Mononuclear cell (primary cell): ENCODE measurements at regions not wholly inside any gene's neighbourhood (a gene's known extent, or its start where the extent isn't known, plus 50 kb on each side); places are given as distances from the start of the nearest gene placed in this dataset.
"Not testable (repeated sequence)": the region's sequence is repeated elsewhere in the genome, so short reads cannot be mapped to it uniquely, and the experiment has no call there.

Experiments used
- H3K27me3 ChIP-seq: 2 replicates; pipeline ENCODE4 v1.6.0; 2011; ENCODE audit warnings: low read length, control low read depth; ENCODE audit not compliant: insufficient read depth
- H3K4me1 ChIP-seq: 2 replicates; pipeline ENCODE4 v1.5.1; 2011; ENCODE audit warnings: mild to moderate bottlenecking, low read length, control low read depth; ENCODE audit not compliant: insufficient read depth
- H3K4me3 ChIP-seq: 2 replicates; pipeline ENCODE4 v1.5.1; 2011; ENCODE audit warnings: mild to moderate bottlenecking, low read length, moderate library complexity
- H3K9me3 ChIP-seq: 2 replicates; pipeline ENCODE4 v1.5.1; 2011; ENCODE audit warnings: low read depth, mild to moderate bottlenecking, control low read depth, low read length

- H3K27me3 ChIP-seq = no peaks in the 10 kb centered on the region
- no peaks in the 10 kb centered on the region for H3K9me3 ChIP-seq
- no peak overlapping the region for H3K4me3 ChIP-seq
- H3K4me1 ChIP-seq = no peaks in the 10 kb centered on the region
Measured at GRCh38 chr3:182019926-182020325, 308.2 kb downstream of the SOX2 start.

DNA sequence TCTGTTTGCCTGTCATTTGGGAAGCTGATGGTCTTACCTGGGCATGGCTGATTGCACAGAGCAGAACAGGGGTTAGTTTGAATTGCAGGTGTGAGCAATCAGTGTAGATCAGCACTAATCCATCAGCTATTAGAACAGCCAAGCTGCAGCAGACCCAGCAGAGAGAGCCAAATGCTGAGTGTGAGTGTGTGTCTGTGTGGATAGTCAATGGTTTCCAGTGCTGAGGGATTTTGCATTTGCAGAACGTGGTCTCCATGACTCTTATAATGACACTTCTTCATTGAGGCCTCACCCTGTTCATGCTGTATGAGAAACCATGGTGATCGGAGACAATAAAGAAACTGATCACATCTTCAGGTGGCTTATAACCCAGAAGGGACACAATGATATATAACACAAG, 312.1 kb downstream of the SOX2 start:
- Histone ChIP-seq H3K27me3 (no peaks in the 10 kb centered on the region), H3K9me3 (no peaks in the 10 kb centered on the region), H3K4me3 (no peak overlapping the region), H3K4me1 (no peaks in the 10 kb centered on the region)

DNA sequence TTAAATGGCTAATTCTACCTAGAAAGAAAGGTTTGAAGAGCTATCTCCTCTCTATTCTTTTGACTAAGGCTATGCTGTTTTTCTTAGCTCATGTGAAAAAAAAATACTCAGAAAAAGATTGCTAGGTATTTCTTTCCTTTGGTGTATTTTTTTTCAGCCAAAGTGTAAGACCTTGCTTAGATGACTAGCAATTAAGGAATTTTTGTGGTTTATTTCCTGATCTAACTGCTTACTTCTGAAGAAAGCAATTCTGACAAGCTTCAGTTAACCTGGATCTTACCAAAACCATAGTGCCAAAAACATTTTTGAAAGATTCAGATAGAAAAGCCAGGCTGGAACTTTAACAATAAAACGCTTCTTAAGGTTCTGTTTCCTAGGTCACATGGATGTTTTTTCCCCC, 315.6 kb downstream of the SOX2 start:
- no peaks in the 10 kb centered on the region for H3K27me3 ChIP-seq
- H3K9me3 ChIP-seq = no peaks in the 10 kb centered on the region
- H3K4me3 ChIP-seq = no peak overlapping the region
- H3K4me1 ChIP-seq = no peaks in the 10 kb centered on the region

GRCh38 chr3:182028081-182028480, 316.4 kb downstream of the SOX2 start:
- Histone ChIP-seq H3K27me3 (no peaks in the 10 kb centered on the region), H3K4me1 (no peaks in the 10 kb centered on the region), H3K9me3 (no peaks in the 10 kb centered on the region), H3K4me3 (no peak overlapping the region)

GRCh38 chr3:182034231-182034630, 322.5 kb downstream of the SOX2 start:
- not testable (repeated sequence) for H3K9me3 ChIP-seq, H3K27me3 ChIP-seq, H3K4me3 ChIP-seq, H3K4me1 ChIP-seq

GRCh38 chr3:182035324-182035723, 323.6 kb downstream of the SOX2 start:
- no peaks in the 10 kb centered on the region for H3K9me3 ChIP-seq
- H3K4me1 ChIP-seq = no peaks in the 10 kb centered on the region
- H3K4me3 ChIP-seq = no peak overlapping the region
- no peaks in the 10 kb centered on the region for H3K27me3 ChIP-seq

- H3K4me1 ChIP-seq = no peaks in the 10 kb centered on the region
- no peak overlapping the region for H3K4me3 ChIP-seq
- H3K27me3 ChIP-seq = no peaks in the 10 kb centered on the region
- no peaks in the 10 kb centered on the region for H3K9me3 ChIP-seq
Measured at GRCh38 chr3:182036382-182036781, 324.7 kb downstream of the SOX2 start.

- Histone ChIP-seq H3K9me3 (no peaks in the 10 kb centered on the region), H3K4me1 (no peaks in the 10 kb centered on the region), H3K4me3 (no peak overlapping the region)
Measured at GRCh38 chr3:182041668-182042291, 330.1 kb downstream of the SOX2 start.

DNA sequence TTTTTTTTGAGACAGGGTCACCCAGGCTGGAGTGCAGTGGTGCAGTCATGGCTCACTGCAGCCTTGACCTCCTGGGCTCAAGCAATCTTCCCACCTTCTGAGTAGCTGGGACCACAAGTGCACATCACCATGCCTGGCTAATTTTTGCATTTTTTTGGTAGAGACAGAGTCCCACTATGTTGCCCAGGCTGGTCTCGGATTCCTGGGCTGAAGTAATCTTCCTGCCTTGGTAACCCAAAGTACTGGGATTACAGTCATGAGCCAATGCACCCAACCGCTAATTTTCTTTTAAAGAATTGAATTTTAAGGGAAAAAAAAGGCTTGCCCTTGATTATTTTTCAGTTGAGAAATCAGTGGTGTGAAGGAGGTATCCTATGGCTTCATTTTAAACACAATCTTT, 334.0 kb downstream of the SOX2 start:
- no peaks in the 10 kb centered on the region for H3K4me1 ChIP-seq
- no peak overlapping the region for H3K4me3 ChIP-seq
- no peaks in the 10 kb centered on the region for H3K27me3 ChIP-seq
- H3K9me3 ChIP-seq = no peaks in the 10 kb centered on the region

More at GRCh38 chr3:182041668-182042291, 330.1 kb downstream of the SOX2 start:
- H3K27me3 ChIP-seq = no peaks in the 10 kb centered on the region

GRCh38 chr3:182046166-182046764, 334.5 kb downstream of the SOX2 start:
- H3K9me3 ChIP-seq = no peaks in the 10 kb centered on the region
- H3K4me3 ChIP-seq = no peak overlapping the region
- H3K27me3 ChIP-seq = no peaks in the 10 kb centered on the region
- H3K4me1 ChIP-seq = no peaks in the 10 kb centered on the region

DNA sequence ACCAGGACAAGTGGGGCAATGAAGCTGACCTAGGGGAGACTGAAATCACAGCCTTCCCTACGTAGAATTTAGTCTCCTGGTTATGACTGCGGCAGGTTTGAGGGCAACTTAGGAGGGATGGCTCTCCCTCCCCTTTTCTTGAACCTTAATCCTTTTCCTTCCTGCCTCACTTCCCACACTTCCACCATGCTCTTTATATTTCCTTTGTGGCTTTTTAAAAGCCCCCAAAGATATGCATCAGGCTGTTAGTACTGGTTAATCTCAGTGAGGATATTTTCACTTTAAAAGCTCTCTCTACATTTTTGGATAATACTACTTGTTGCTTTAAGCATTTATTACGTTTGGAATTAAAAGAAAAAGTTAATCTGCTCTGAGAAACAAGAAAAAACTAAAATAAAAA, 339.2 kb downstream of the SOX2 start:
- H3K4me1 ChIP-seq = no peaks in the 10 kb centered on the region
- no peaks in the 10 kb centered on the region for H3K9me3 ChIP-seq
- no peaks in the 10 kb centered on the region for H3K27me3 ChIP-seq
- no peak overlapping the region for H3K4me3 ChIP-seq

DNA sequence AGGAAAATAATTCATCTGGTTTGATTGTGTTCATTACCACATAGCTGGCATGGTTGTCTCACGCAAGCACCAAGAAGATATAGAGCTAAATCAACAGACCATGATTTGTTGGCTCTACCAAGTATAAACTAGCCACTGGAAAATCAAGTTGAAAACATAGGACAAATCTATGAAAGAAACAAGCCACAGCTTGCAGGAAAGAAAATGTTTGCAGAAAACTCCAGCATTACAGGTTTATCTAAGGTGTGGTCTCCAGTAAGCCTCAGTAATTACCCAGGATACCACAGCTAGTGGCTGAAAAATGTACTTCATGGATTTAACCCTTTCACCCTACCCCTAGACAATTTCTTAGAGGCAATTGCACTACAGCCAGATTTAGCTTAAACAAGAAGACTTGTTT, 340.6 kb downstream of the SOX2 start:
- Histone ChIP-seq H3K27me3 (no peaks in the 10 kb centered on the region), H3K9me3 (no peaks in the 10 kb centered on the region)

GRCh38 chr3:182052757-182053156, 341.0 kb downstream of the SOX2 start:
- H3K27me3 ChIP-seq = no peaks in the 10 kb centered on the region
- no peaks in the 10 kb centered on the region for H3K9me3 ChIP-seq
- H3K4me1 ChIP-seq = no peaks in the 10 kb centered on the region
- H3K4me3 ChIP-seq = no peak overlapping the region

More for the DNA sequence above, 340.6 kb downstream of the SOX2 start:
- Histone ChIP-seq H3K4me3 (no peak overlapping the region), H3K4me1 (no peaks in the 10 kb centered on the region)

GRCh38 chr3:182058488-182058887, 346.8 kb downstream of the SOX2 start:
- H3K4me1 ChIP-seq = no peaks in the 10 kb centered on the region
- H3K27me3 ChIP-seq = no peaks in the 10 kb centered on the region

GRCh38 chr3:182063742-182064141, 352.0 kb downstream of the SOX2 start:
- H3K27me3 ChIP-seq = no peaks in the 10 kb centered on the region
- no peak overlapping the region for H3K4me3 ChIP-seq
- H3K9me3 ChIP-seq = no peaks in the 10 kb centered on the region
- no peaks in the 10 kb centered on the region for H3K4me1 ChIP-seq

More at GRCh38 chr3:182058488-182058887, 346.8 kb downstream of the SOX2 start:
- Histone ChIP-seq H3K9me3 (no peaks in the 10 kb centered on the region), H3K4me3 (no peak overlapping the region)

- Histone ChIP-seq H3K27me3 (no peaks in the 10 kb centered on the region), H3K9me3 (no peaks in the 10 kb centered on the region), H3K4me3 (no peak overlapping the region), H3K4me1 (no peaks in the 10 kb centered on the region)
Measured at GRCh38 chr3:182067423-182067822, 355.7 kb downstream of the SOX2 start.
